Colonic mucosa (tissue), 4 donors: ENCODE measurements at regions not wholly inside any gene's neighbourhood (a gene's known extent, or its start where the extent isn't known, plus 50 kb on each side); places are given as distances from the start of the nearest gene placed in this dataset.

Source experiments
- DNase-seq: peaks from one replicate; pipeline ENCODE4 v3.0.0-alpha.2; 2020
- H3K27ac ChIP-seq: fragments of 200-600 bp; one replicate; pipeline ENCODE4 v1.8.0; 2021
- H3K27me3 ChIP-seq: fragments of 200-600 bp; one replicate; pipeline ENCODE4 v1.8.0; 2021
- H3K36me3 ChIP-seq: fragments of 200-600 bp; one replicate; pipeline ENCODE4 v1.8.0; 2021
- H3K4me1 ChIP-seq: fragments of 200-600 bp; one replicate; pipeline ENCODE4 v1.8.0; 2021; ENCODE audit warnings: mild to moderate bottlenecking
- H3K4me3 ChIP-seq: fragments of 200-600 bp; one replicate; pipeline ENCODE4 v1.8.0; 2021
- H3K9ac ChIP-seq, 2 donors: one replicate each; pipeline ENCODE4 v1.7.0; 2013; ENCODE audit warnings: control low read depth in 2 of 2, low read depth in 2 of 2, low read length in 2 of 2
- H3K9me3 ChIP-seq: fragments of 200-600 bp; one replicate; pipeline ENCODE4 v1.8.0; 2021
- intact Hi-C: fragments of 100-400 bp; cut with DNase I; formaldehyde crosslinking; loops from one replicate; pipeline ENCODE4 v1.14.1; 2022
- TF ChIP-seq, protein P1 (sequence below): fragments of 200-600 bp; IDR thresholded peaks from one replicate; pipeline ENCODE4 v1.8.0; 2022; ENCODE audit warnings: antibody characterized with exemption, mild to moderate bottlenecking
- donor health status: healthy.
- donor health status: DM: no; HTN: no; CAD: no.
- donor health status: DM: no; HTN: no; CAD: no.

- Histone ChIP-seq H3K36me3 (no peaks in the 10 kb centered on the region), H3K4me3 (no peak overlapping the region), H3K27ac (no peak overlapping the region), H3K27me3 (no peaks in the 10 kb centered on the region), H3K9me3 (no peaks in the 10 kb centered on the region), H3K4me1 (no peaks in the 10 kb centered on the region), H3K9ac (no peak overlapping the region)
- TF ChIP-seq, protein P1, sequence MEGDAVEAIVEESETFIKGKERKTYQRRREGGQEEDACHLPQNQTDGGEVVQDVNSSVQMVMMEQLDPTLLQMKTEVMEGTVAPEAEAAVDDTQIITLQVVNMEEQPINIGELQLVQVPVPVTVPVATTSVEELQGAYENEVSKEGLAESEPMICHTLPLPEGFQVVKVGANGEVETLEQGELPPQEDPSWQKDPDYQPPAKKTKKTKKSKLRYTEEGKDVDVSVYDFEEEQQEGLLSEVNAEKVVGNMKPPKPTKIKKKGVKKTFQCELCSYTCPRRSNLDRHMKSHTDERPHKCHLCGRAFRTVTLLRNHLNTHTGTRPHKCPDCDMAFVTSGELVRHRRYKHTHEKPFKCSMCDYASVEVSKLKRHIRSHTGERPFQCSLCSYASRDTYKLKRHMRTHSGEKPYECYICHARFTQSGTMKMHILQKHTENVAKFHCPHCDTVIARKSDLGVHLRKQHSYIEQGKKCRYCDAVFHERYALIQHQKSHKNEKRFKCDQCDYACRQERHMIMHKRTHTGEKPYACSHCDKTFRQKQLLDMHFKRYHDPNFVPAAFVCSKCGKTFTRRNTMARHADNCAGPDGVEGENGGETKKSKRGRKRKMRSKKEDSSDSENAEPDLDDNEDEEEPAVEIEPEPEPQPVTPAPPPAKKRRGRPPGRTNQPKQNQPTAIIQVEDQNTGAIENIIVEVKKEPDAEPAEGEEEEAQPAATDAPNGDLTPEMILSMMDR = no peak
- intact Hi-C loops = no loop called here
- no peak for DNase-seq
Observed at GRCh38 chr11:82539669-82540068, 194.0 kb downstream of the FAM181B start.

DNA sequence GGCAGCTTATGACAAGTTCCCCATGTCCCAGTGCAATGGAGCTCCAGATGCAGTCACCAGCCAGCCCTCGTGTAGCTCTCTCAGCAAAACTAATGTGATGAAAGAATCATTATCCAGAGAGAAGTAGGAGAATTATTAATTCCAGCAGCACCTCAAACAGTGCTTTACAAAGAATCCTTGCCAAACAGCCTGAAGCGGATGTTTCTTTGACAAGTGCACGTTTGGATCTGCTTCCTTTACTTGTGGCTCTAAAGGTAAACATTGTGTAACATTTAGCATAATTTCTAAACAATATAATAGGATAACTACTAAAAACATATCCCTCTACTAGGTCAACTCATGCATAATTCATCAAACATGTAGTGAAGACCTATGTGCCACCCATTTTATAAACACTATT lies 197.0 kb downstream of the FAM181B start:
- H3K4me3 ChIP-seq = no peak overlapping the region
- no peak overlapping the region for H3K9ac ChIP-seq
- H3K9me3 ChIP-seq = no peaks in the 10 kb centered on the region
- no peak for DNase-seq
- H3K36me3 ChIP-seq = no peaks in the 10 kb centered on the region
- intact Hi-C loops = no loop called here
- H3K4me1 ChIP-seq = no peaks in the 10 kb centered on the region
- no peaks in the 10 kb centered on the region for H3K27me3 ChIP-seq
- no peak overlapping the region for H3K27ac ChIP-seq
- TF ChIP-seq, protein P1 = no peak

- Histone ChIP-seq H3K9ac (no peak overlapping the region), H3K27me3 (no peaks in the 10 kb centered on the region), H3K27ac (no peak overlapping the region), H3K36me3 (no peaks in the 10 kb centered on the region), H3K4me3 (no peak overlapping the region), H3K4me1 (no peaks in the 10 kb centered on the region), H3K9me3 (no peaks in the 10 kb centered on the region)
- TF ChIP-seq, protein P1 = no peak
- intact Hi-C loops = no loop called here
- DNase-seq = no peak
Observed at GRCh38 chr11:82533628-82534327, 199.9 kb downstream of the FAM181B start.

GRCh38 chr11:82529936-82530335 lies 203.7 kb downstream of the FAM181B start:
- Histone ChIP-seq H3K4me3 (no peak overlapping the region), H3K9ac (no peak overlapping the region), H3K27me3 (no peaks in the 10 kb centered on the region), H3K36me3 (no peaks in the 10 kb centered on the region), H3K4me1 (no peaks in the 10 kb centered on the region), H3K27ac (no peak overlapping the region), H3K9me3 (no peaks in the 10 kb centered on the region)
- intact Hi-C loops = no loop called here
- DNase-seq = no peak
- TF ChIP-seq, protein P1 = no peak

GRCh38 chr11:82527081-82527584 lies 206.5 kb downstream of the FAM181B start:
- no peaks in the 10 kb centered on the region for H3K4me1 ChIP-seq
- no peaks in the 10 kb centered on the region for H3K36me3 ChIP-seq
- no peak overlapping the region for H3K4me3 ChIP-seq
- H3K27me3 ChIP-seq = no peaks in the 10 kb centered on the region
- no peak overlapping the region for H3K9ac ChIP-seq
- H3K27ac ChIP-seq = no peak overlapping the region
- TF ChIP-seq, protein P1 = no peak
- no peak for DNase-seq
- H3K9me3 ChIP-seq = no peaks in the 10 kb centered on the region
- intact Hi-C loops = no loop called here
